IPS-NIHi7 (cell line): ENCODE measurements at regions not wholly inside any gene's neighbourhood (a gene's known extent, or its start where the extent isn't known, plus 50 kb on each side); places are given as distances from the start of the nearest gene placed in this dataset.
"Not testable (repeated sequence)": the region's sequence is repeated elsewhere in the genome, so short reads cannot be mapped to it uniquely, and the experiment has no call there.

ENCODE experiments used
- DNase-seq: peaks from one replicate; pipeline ENCODE4 v3.0.0; 2012; ENCODE audit warnings: mixed read lengths; ENCODE audit errors: extremely low spot score

DNA sequence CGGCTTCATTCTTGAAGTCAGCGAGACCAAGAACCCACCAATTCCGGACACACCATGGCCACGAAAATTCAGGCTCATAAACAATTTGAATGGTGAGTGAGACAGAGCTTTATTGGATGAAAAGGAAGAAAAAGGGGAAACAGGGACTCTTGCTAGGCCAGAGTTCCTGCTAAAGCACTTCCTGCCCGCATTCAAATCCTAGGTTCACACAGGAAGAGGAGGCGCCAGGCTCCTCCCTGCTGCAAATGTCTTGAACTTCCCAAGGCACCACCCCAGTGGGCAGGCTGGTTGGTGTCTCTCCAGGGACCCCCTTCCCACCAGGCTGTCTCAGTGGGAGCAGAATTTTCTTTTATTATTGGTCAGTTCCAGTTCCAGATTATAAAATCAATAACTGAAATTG is 121.2 kb downstream of the FSCB start:
- no peak for DNase-seq

GRCh38 chr14:44385296-44385695 is 121.8 kb downstream of the FSCB start:
- DNase-seq = not testable (repeated sequence)

DNA sequence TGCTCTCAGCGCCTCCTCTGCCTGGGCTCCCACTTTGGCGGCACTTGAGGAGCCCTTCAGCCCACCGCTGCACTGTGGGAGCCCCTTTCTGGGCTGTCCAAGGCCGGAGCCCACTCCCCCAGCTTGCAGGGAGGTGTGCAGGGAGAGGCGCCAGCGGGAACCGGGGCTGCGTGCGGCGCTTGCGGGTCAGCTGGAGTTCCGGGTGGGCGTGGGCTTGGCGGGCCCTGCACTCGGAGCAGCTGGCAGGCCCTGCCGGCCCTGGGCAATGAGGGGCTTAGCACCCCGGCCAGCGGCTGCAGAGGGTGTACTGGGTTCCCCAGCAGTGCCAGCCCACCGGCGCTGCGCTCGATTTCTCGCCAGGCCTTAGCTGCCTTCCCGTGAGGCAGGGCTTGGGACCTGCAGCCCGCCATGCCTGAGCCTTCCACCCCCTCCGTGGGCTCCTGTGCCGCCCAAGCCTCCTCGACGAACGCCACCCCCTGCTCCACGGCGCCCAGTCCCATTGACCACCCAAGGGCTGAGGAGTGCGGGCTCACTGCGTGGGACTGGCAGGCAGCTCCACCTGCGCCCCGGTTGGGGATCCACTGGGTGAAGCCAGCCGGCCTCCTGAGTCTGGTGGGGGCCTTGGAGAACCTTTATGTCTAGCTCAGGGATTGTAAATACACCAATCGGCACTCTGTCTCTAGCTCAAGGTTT is 122.3 kb downstream of the FSCB start:
- not testable (repeated sequence) for DNase-seq

DNA sequence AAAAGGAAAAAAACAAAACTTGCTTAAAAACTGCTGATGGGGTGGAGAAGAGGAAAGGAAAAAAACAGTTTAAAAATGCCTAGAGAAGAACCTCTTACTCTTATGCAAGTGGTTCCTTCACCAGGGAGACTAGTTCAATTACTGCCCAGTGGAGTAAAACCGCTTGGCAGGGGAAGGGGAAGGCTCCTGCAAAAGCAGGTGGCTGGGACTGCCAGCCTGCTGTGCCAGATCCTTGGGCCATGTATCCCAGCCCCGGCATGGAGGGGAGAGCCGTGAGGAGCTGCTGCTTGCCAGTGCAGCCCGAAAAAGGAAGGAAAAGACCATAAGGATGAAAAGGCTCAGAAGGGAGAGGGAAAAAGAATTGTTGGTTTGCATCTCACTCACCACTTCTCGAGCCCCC is 123.0 kb downstream of the FSCB start:
- DNase-seq = no peak

GRCh38 chr14:44383636-44384035 is 123.4 kb downstream of the FSCB start:
- no peak for DNase-seq

DNA sequence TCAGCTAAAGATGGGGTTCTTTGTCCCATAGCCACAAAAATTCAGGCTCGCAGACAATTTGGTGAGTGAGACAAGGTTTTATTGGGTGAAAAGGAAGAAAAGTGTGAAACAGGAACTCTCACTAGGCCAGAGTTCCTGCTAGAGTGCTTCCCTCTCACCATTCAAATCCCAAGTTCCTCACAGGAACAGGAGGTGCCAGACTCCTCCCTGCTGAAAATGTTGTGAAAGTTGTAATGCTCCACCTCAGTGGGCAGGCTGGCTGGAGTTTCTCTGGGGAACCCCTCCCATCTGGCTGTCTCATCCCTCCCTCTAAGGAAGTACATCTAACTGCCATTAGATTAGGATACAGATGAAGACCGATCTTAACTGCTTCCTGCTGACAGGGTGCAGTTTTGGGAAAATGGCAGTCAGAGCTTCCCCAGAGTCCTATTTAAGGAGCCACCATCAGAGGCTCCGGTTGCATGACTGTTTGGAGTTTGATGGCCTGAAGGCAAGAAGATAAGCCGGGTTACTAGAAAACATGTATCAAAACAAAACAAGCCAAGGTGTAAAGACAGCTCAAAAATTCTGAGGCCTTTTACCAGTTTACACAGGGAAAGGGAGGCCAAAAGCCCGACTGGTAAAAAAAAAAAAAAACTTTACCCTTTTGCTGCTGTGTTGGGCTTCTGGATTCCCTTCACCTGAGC is 127.6 kb downstream of the FSCB start:
- no peak for DNase-seq

DNA sequence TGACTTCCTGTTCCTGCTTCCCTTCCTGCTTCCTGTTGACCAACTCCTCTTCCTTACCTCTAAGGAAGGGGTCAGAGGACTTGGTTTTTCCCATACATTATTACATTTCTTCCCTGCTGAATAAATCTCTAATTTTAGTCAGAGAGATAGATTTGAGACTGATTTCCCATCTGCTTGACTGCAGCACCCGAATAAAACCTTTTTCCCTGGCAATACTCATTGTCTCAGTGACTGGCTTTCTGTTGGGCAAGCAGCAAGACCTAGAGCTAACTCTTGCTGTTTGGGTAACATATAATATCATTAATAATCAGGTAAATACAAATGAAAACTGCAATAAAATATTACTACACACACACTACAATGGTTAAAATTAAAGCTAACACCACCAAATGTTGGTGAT is 132.2 kb downstream of the FSCB start:
- no peak for DNase-seq

- DNase-seq = no peak
Observed at GRCh38 chr14:44372807-44373489, 134.1 kb downstream of the FSCB start.

DNA sequence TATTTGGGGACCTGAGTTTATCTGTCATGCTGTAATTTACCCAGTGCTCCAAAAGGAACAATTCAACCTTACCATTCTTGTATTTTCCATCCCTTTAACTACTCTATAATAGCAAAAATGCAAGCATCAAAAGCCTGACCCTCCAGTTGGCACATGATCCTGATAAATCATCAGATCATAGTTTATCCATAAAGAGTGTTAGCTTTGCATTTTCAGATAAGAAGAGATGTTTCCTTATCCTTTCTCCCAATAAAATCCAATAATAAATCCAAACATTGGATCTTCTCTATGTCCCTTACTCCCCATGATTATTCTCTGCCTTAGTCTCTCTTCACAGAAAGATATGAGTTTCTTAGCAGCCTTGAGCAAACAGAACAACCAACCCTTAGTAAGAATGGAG is 134.9 kb downstream of the FSCB start:
- no peak for DNase-seq

GRCh38 chr14:44370727-44371126 is 136.4 kb downstream of the FSCB start:
- no peak for DNase-seq

GRCh38 chr14:44369401-44370123 is 137.5 kb downstream of the FSCB start:
- DNase-seq = no peak

DNA sequence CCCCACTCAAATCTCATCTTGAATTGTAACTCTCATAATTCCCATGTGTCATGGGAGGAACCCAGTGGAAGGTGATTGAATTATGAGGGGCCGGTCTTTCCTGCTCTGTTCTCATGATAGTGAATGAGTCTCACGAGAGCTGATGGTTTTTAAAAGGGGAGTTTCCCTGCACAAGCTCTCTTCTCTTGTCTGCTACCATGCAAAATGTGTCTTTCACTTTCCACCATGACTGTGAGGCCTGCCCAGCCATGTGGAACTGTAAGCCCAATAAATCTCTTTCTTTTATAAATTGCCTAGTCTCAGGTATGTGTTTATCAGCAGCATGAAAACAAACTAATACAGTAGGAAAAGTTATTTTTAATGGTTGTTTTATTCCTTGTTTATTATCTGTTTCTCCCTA is 146.0 kb downstream of the FSCB start:
- DNase-seq = no peak

- no peak for DNase-seq
Observed at GRCh38 chr14:44353805-44354204, 153.3 kb downstream of the FSCB start.

GRCh38 chr14:44352201-44352600 is 154.9 kb downstream of the FSCB start:
- no peak for DNase-seq

- DNase-seq = no peak
Observed at GRCh38 chr14:44347316-44347715, 159.8 kb downstream of the FSCB start.

GRCh38 chr14:44341116-44341515 is 166.0 kb downstream of the FSCB start:
- DNase-seq = no peak

GRCh38 chr14:44339862-44340261 is 167.2 kb downstream of the FSCB start:
- DNase-seq = no peak

- DNase-seq = no peak
Observed at GRCh38 chr14:44339231-44339630, 167.9 kb downstream of the FSCB start.

DNA sequence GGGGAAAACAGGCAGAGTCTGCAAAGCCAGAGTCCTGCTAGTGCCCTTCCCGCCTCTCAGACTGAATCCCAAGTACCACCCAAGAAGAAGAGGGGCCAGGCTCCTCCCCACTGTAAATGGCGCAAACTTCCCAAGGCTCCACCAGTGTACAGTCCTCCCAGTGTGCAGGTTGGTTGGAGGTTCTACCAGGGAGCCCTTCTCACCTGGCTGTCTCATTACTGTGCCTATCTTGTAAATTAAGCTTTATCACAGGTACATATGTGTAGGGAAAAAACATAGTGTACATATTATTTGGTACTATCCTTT is 189.7 kb downstream of the FSCB start:
- no peak for DNase-seq

GRCh38 chr14:44316647-44317440 is 190.2 kb downstream of the FSCB start:
- DNase-seq = no peak

DNA sequence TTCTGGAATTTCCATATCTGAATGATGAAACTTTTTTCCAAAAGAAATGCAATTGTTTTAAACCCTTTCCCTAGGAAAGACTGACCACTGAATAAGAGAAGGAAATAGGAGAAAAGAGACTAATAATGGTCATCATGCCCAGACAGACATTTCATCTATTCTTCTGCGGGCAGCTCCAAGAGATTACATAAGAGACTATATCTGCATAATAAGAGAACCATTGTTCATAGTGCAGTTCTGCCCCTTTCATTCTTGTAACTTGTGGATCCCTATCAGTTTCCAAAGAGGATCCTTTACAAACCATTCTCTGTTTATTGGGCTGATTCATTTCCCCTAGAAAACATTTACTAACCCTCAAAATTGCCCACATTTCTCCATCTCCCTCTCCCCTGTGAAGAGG is 197.8 kb downstream of the FSCB start:
- DNase-seq = no peak

- no peak for DNase-seq
Observed at GRCh38 chr14:44300916-44301315, 206.2 kb downstream of the FSCB start.
